BLaER1 treated with 17β-estradiol and CSF1 and Interleukin-3, amounts not matched to agents 10 nM and 100 nM (cell line): ENCODE measurements at regions not wholly inside any gene's neighbourhood (a gene's known extent, or its start where the extent isn't known, plus 50 kb on each side); places are given as distances from the start of the nearest gene placed in this dataset.
"Not testable (repeated sequence)": the region's sequence is repeated elsewhere in the genome, so short reads cannot be mapped to it uniquely, and the experiment has no call there.

Experiments
- H3K27ac ChIP-seq, 11 experiments: shearing (Covaris generic); formaldehyde crosslinking; 2 replicates each; pipeline ENCODE4 v1.8.1; 2022
- H3K27me3 ChIP-seq, 11 experiments: shearing (Covaris generic); formaldehyde crosslinking; 2 replicates each; pipeline ENCODE4 v1.8.1; 2022
- H3K36me3 ChIP-seq, 11 experiments: shearing (Covaris generic); formaldehyde crosslinking; 2 replicates each; pipeline ENCODE4 v1.8.1; 2022
- H3K4me1 ChIP-seq, 10 experiments: shearing (Covaris generic); formaldehyde crosslinking; 2 replicates each; pipeline ENCODE4 v1.8.1; 2022
- H3K4me2 ChIP-seq, 11 experiments: shearing (Covaris generic); formaldehyde crosslinking; 2 replicates each; pipeline ENCODE4 v1.8.1; 2022
- H3K4me3 ChIP-seq, 10 experiments: shearing (Covaris generic); formaldehyde crosslinking; 2 replicates each; pipeline ENCODE4 v1.8.1; 2022
- H3K9ac ChIP-seq, 11 experiments: shearing (Covaris generic); formaldehyde crosslinking; 2 replicates each; pipeline ENCODE4 v1.8.1; 2022
- H3K9me3 ChIP-seq, 11 experiments: shearing (Covaris generic); formaldehyde crosslinking; replicated peaks in 1 of 11; 2 replicates each; pipeline ENCODE4 v1.8.1; 2022
- H4K20me1 ChIP-seq, 11 experiments: shearing (Covaris generic); formaldehyde crosslinking; 2 replicates each; pipeline ENCODE4 v1.8.1; 2022
- Cebpa-rat ChIP-seq, 11 experiments: shearing (Covaris generic); IDR thresholded peaks; 2 replicates each; pipeline ENCODE4 v1.8.1; 2022

- H3K36me3 ChIP-seq, result no peaks in the 10 kb centered on the region
- no peaks in the 10 kb centered on the region for H3K9me3 ChIP-seq
- H3K4me3 ChIP-seq, result no peak overlapping the region
- no peak overlapping the region for H3K9ac ChIP-seq
- no peak for TF ChIP-seq Cebpa-rat (IDR thresholded peaks at IDR 0.05)
- no peaks in the 10 kb centered on the region for H3K27me3 ChIP-seq
- no peaks in the 10 kb centered on the region for H3K4me1 ChIP-seq
- no peak overlapping the region for H3K27ac ChIP-seq
- no peaks in the 10 kb centered on the region for H4K20me1 ChIP-seq
- no peak overlapping the region for H3K4me2 ChIP-seq
Measured at GRCh38 chr6:133070410-133071043, 170.6 kb upstream of the EYA4 start.

GRCh38 chr6:133079901-133080300 is 161.3 kb upstream of the EYA4 start:
- no peak overlapping the region for H3K4me3 ChIP-seq
- H4K20me1 ChIP-seq, result no peaks in the 10 kb centered on the region
- no peak for TF ChIP-seq Cebpa-rat (IDR thresholded peaks at IDR 0.05)
- no peak overlapping the region for H3K27ac ChIP-seq
- peaks cover 0 to 6% (median 0%) of the 10 kb centered on the region in 10 experiments; a peak in 2 of 20 replicates for H3K4me1 ChIP-seq
- H3K36me3 ChIP-seq, result no peaks in the 10 kb centered on the region
- H3K9me3 ChIP-seq, result no peaks in the 10 kb centered on the region
- no peak overlapping the region for H3K9ac ChIP-seq
- H3K4me2 ChIP-seq, result no peak overlapping the region
- no peaks in the 10 kb centered on the region for H3K27me3 ChIP-seq

DNA sequence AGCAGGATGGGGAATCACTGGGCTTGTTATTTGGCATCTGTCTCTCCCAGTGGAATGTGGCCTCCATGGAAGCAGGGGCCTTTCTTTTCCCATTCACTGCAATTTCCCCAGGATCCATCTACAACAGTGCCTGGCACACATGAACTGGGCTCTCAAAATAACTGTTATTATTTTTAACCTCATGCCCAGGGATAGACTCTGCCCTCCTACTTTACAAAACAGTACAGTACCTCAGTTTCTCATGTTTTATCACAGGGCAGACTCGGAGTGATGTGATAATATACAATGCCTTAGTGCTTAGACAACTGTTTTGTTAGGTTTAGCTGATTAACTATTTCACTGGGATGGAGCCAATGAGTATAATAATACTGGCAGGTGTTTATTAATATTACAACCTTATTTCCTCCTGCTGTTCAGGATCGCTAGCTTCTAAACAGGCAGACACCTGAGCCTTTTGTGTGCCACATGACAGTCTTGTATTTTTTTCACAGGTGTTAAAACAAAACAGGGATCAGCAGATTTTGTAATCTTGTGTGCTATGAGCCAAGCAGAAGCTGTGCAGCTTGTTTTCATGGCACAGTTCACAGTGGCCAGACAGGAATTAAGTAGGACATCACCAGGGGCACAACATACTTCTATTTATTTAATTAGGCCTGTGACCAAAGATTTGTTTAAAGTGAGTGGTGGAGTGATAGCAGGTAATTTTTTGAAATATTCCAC is 157.7 kb upstream of the EYA4 start:
- H3K9me3 ChIP-seq, result no peaks in the 10 kb centered on the region
- no peaks in the 10 kb centered on the region for H3K27me3 ChIP-seq
- H3K4me1 ChIP-seq, result peaks cover 0 to 6% (median 0%) of the 10 kb centered on the region in 10 experiments; a peak in 2 of 20 replicates
- H3K36me3 ChIP-seq, result no peaks in the 10 kb centered on the region
- no peaks in the 10 kb centered on the region for H4K20me1 ChIP-seq
- no peak overlapping the region for H3K4me3 ChIP-seq
- no peak for TF ChIP-seq Cebpa-rat (IDR thresholded peaks at IDR 0.05)
- no peak overlapping the region for H3K9ac ChIP-seq
- no peak overlapping the region for H3K27ac ChIP-seq
- H3K4me2 ChIP-seq, result no peak overlapping the region

- Histone ChIP-seq H3K36me3 (no peaks in the 10 kb centered on the region), H3K4me1 (no peaks in the 10 kb centered on the region), H4K20me1 (no peaks in the 10 kb centered on the region), H3K9me3 (no peaks in the 10 kb centered on the region), H3K9ac (no peak overlapping the region), H3K4me2 (no peak overlapping the region), H3K27me3 (no peaks in the 10 kb centered on the region), H3K4me3 (no peak overlapping the region), H3K27ac (no peak overlapping the region)
- TF ChIP-seq Cebpa-rat (IDR thresholded peaks at IDR 0.05), result no peak
Measured at GRCh38 chr6:133085471-133085870, 155.7 kb upstream of the EYA4 start.

- H3K4me2 ChIP-seq, result no peak overlapping the region
- no peak for TF ChIP-seq Cebpa-rat (IDR thresholded peaks at IDR 0.05)
- no peaks in the 10 kb centered on the region for H3K9me3 ChIP-seq
- no peaks in the 10 kb centered on the region for H3K4me1 ChIP-seq
- no peak overlapping the region for H3K9ac ChIP-seq
- H4K20me1 ChIP-seq, result no peaks in the 10 kb centered on the region
- no peaks in the 10 kb centered on the region for H3K36me3 ChIP-seq
- H3K27ac ChIP-seq, result no peak overlapping the region
- no peaks in the 10 kb centered on the region for H3K27me3 ChIP-seq
- H3K4me3 ChIP-seq, result no peak overlapping the region
Measured at GRCh38 chr6:133085896-133086295, 155.3 kb upstream of the EYA4 start.

DNA sequence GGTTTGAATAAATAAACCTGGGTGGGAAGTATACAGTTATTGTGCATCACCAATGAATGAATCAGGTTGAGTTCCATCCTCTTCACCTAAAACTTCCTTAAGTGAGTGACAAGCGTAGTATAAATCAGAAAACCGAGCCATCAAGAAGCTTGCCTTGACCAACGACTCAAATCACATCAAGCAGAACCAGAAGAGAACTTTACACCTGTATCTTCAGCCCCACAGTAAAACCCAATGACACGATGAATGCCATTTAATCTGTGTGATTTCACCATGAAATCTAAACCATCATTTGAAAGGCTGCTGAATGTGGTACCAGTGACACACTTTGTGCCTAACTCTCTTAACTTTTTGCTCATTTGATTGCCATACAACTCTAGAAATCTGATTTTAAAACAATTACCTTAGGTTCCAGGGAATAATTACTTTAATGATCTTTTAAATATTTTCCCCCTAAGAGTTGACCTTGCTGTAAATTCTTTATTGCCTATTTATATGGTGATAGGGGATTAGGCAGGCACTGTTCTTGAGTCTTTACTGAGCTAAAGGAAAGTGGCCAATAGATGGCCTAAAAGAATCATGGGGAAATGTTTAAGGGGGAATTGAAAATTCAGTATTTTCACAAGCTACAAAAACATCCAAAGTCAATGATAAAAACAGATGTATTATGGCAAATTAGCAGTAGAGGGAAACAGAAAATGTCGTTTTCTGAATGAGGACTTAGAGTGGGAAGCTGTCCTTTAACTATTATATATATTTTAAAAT is 152.0 kb upstream of the EYA4 start:
- Histone ChIP-seq H3K36me3 (no peaks in the 10 kb centered on the region), H3K27ac (no peak overlapping the region), H3K4me3 (no peak overlapping the region), H3K4me2 (no peak overlapping the region), H4K20me1 (no peaks in the 10 kb centered on the region), H3K9me3 (no peaks in the 10 kb centered on the region), H3K27me3 (no peaks in the 10 kb centered on the region), H3K4me1 (peaks cover 0 to 18% (median 8%) of the 10 kb centered on the region in 10 experiments; a peak in 11 of 20 replicates), H3K9ac (no peak overlapping the region)
- no peak for TF ChIP-seq Cebpa-rat (IDR thresholded peaks at IDR 0.05)

- H3K4me2 ChIP-seq, result peak overlapping the region in 7 of 11 experiments; percentile 16 to 49 (median 27); a peak in 6 of 22 replicates
- H3K36me3 ChIP-seq, result no peaks in the 10 kb centered on the region
- peaks cover 0 to 18% (median 8%) of the 10 kb centered on the region in 10 experiments; a peak in 11 of 20 replicates for H3K4me1 ChIP-seq
- H4K20me1 ChIP-seq, result no peaks in the 10 kb centered on the region
- H3K9ac ChIP-seq, result no peak overlapping the region
- no peaks in the 10 kb centered on the region for H3K9me3 ChIP-seq
- H3K27me3 ChIP-seq, result no peaks in the 10 kb centered on the region
- H3K27ac ChIP-seq, result no peak overlapping the region
- TF ChIP-seq Cebpa-rat (IDR thresholded peaks at IDR 0.05), result 0 out of 22 replicates have a peak, but pooled peaks of 1 of the 11 experiments have one; percentile 21
- H3K4me3 ChIP-seq, result no peak overlapping the region
Measured at GRCh38 chr6:133092199-133092598, 149.0 kb upstream of the EYA4 start.

DNA sequence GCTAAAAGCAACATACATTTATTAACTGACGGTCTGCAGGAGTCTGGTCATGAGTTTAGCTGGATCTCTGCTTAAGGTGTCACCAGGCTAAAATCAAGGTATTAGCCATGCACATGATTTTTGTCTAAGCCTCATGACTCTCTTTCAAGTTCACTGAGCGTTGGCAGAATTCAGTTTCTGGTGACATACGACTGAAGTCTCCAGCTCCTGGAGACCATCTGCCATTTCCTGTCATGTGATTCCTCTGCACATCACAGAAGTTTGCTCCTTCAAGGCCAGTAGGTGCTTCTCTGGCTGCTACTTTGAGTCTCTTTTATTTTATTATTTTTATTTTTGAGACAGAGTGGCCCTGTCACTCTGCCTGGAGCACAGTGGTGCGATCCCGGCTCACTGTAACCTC is 148.4 kb upstream of the EYA4 start:
- Histone ChIP-seq H3K4me3 (no peak overlapping the region), H3K36me3 (no peaks in the 10 kb centered on the region), H4K20me1 (no peaks in the 10 kb centered on the region), H3K4me2 (peak overlapping the region in 8 of 11 experiments; percentile 16 to 51 (median 34); a peak in 11 of 22 replicates), H3K27me3 (no peaks in the 10 kb centered on the region), H3K4me1 (peaks cover 0 to 18% (median 8%) of the 10 kb centered on the region in 10 experiments; a peak in 11 of 20 replicates), H3K9ac (no peak overlapping the region), H3K9me3 (no peaks in the 10 kb centered on the region), H3K27ac (no peak overlapping the region)
- no peak for TF ChIP-seq Cebpa-rat (IDR thresholded peaks at IDR 0.05)

DNA sequence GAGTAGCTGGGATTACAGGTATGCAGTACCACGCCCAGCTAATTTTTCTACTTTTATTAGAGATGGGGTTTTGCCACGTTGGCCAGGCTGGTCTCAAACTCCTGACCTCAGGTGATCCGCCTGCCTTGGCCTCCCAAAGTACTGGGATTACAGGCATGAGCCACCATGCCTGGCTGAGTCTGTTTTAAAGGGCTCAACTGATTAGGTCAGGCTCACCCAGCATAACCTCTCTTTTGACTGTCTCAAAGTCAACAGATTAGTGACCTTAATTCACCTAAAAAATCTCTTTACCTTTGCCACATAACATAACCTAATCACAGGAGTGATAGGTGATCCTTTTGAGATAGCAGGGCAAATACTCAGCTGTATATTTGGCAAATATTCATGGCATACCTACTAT is 147.9 kb upstream of the EYA4 start:
- peaks cover 0 to 18% (median 8%) of the 10 kb centered on the region in 10 experiments; a peak in 11 of 20 replicates for H3K4me1 ChIP-seq
- H3K27me3 ChIP-seq, H3K36me3 ChIP-seq, H3K4me3 ChIP-seq, H3K9ac ChIP-seq, H3K27ac ChIP-seq, H3K9me3 ChIP-seq, H4K20me1 ChIP-seq: not testable (repeated sequence)
- H3K4me2 ChIP-seq, result peak overlapping the region in 5 of 11 experiments; percentile 19 to 49 (median 27); a peak in 5 of 22 replicates
